Stomach (tissue), 4 donors: ENCODE measurements at regions not wholly inside any gene's neighbourhood (a gene's known extent, or its start where the extent isn't known, plus 50 kb on each side); places are given as distances from the start of the nearest gene placed in this dataset.

Experiments used
- EP300 ChIP-seq: sonication (generic); formaldehyde crosslinking; IDR thresholded peaks from one replicate; pipeline ENCODE4 v1.6.1; 2017; ENCODE audit warnings: antibody characterized with exemption
- POLR2A ChIP-seq, 4 donors: fragments of 450-650 bp; IDR thresholded peaks; one replicate each; pipeline ENCODE4 v1.6.1; 2016; ENCODE audit warnings: antibody characterized with exemption in 4 of 4, control low read depth in 2 of 4, mild to moderate bottlenecking in 1 of 4, moderate library complexity in 1 of 4
- POLR2AphosphoS5 ChIP-seq, 3 donors: sonication (generic); formaldehyde crosslinking; IDR thresholded peaks; one replicate each; pipeline ENCODE4 v1.6.1; 2016; ENCODE audit warnings: antibody characterized with exemption in 3 of 3
- TF ChIP-seq, protein P1 (sequence below), 7 experiments: fragments of 450-650 bp in 4 of 7; fragments of 200-600 bp in 3 of 7; sonication (generic) in 3 of 7; IDR thresholded peaks; one replicate each; pipeline ENCODE4 v1.5.1; 2016 to 2019; ENCODE audit warnings: antibody characterized with exemption in 7 of 7, control low read depth in 2 of 7, mild to moderate bottlenecking in 1 of 7

DNA sequence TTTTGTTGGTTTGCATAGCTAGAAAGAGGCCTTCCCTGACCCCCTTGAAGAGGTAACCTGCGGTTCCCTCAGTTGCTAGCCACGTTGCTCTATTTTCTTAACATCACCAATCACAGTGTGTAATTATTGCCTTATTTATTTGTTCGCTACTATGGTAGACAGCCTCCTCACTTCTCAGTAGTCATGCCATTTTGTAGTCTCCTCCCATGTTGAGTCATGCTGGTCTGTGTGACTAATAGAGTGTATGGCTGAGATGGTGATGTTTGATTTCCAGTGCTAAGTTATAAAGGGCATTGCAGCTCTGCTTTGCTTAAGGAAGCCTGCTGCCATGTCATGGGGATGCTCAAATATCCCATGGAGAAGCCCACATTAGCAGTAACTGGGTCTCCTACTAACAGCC, 236.6 kb upstream of the CHD6 start:
- TF ChIP-seq POLR2AphosphoS5 (IDR thresholded peaks at IDR 0.05) (no peak), POLR2A (IDR thresholded peaks at IDR 0.05) (no peak), EP300 (no peak)
- TF ChIP-seq, protein P1, sequence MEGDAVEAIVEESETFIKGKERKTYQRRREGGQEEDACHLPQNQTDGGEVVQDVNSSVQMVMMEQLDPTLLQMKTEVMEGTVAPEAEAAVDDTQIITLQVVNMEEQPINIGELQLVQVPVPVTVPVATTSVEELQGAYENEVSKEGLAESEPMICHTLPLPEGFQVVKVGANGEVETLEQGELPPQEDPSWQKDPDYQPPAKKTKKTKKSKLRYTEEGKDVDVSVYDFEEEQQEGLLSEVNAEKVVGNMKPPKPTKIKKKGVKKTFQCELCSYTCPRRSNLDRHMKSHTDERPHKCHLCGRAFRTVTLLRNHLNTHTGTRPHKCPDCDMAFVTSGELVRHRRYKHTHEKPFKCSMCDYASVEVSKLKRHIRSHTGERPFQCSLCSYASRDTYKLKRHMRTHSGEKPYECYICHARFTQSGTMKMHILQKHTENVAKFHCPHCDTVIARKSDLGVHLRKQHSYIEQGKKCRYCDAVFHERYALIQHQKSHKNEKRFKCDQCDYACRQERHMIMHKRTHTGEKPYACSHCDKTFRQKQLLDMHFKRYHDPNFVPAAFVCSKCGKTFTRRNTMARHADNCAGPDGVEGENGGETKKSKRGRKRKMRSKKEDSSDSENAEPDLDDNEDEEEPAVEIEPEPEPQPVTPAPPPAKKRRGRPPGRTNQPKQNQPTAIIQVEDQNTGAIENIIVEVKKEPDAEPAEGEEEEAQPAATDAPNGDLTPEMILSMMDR (IDR thresholded peaks at IDR 0.05), result no peak
